HG03342 (cell line): ENCODE measurements at regions not wholly inside any gene's neighbourhood (a gene's known extent, or its start where the extent isn't known, plus 50 kb on each side); places are given as distances from the start of the nearest gene placed in this dataset.

Experiments
- ATAC-seq: cut with Tn5 transposase; IDR thresholded peaks from one replicate; pipeline ENCODE4 v1.9.1; 2021; ENCODE audit warnings: mild to moderate bottlenecking, moderate library complexity; ENCODE audit not compliant: unreplicated experiment

GRCh38 chr2:181240844-181241243, 216.3 kb upstream of the ITGA4 start:
- no peak for ATAC-seq

DNA sequence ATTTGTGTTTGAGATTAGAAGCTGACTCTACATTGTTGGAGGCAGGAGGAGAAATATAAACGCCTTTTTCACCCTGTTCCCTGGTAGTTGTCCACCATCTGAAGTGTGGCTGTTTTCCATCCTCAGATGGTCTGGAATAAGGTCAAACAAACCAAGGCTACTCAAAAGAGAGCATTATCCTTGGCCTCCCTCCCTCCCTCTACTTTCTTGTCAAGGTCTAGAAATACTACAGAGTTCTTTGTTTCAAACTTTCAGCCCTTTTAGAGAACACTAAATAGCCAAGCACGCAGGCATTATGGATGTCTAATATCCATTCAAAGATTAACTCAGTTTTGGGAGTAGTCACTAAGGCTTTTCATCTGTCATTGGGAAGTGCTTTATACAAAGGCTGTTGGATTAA, 215.8 kb upstream of the ITGA4 start:
- ATAC-seq = no peak

- peak; percentile 88 for ATAC-seq
These were observed 215.4 kb upstream of the ITGA4 start for GRCh38 chr2:181241797-181242196.

DNA sequence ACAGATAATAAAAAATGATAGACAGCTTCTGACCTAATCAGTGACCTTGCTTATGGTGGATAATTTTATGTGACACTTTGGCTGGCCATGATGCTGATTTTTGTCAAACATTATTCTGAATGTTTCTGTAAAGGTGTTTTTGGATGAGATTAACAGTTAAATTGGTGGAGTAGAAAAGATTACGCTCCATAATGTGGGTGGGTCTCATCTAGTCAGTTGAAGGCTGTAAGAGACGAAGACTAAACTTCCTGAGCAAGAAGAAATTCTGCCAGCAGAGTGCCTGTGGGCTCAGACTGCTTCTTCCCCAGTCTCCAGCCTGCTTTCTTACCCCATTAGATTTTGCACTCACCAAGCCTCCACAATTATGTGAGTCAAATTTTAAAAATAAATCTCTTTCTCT, 214.9 kb upstream of the ITGA4 start:
- no peak for ATAC-seq

DNA sequence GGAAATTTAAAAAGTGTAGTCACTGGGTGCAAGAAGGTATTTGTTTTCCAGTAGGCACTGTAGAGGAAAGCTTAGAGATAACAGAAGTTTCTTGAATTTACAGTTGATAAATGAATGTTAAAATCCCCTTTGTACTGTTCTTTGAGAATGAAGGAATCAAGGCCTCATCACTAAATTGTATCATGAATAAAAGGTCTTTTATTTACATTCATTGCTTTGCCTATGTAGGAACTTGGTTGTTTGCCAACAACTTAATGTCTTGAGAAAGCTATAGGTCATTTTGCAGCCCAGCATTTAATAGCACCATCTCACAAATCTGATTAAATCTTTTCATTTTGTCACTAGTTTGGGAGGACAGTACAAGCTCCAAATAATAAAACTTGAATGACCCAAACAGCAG, 213.9 kb upstream of the ITGA4 start:
- ATAC-seq = no peak

DNA sequence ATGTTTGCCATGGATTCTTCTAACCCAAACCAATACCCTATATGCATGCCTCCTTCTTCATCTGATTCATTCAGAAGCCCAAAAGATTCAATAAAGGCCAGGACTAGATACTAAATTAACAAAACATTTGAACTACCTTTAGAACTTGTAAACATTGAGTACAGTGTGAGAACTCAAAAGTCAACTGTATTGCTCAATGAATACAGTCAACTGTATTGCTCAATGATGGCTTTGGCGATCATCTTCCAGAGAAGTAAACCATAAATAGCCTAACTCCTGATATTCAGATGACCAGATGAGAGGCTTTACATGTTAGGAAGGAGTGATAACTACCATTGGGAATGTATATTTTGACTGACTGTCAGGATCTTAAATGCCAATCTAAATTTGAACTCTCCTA, 206.5 kb upstream of the ITGA4 start:
- ATAC-seq = no peak

DNA sequence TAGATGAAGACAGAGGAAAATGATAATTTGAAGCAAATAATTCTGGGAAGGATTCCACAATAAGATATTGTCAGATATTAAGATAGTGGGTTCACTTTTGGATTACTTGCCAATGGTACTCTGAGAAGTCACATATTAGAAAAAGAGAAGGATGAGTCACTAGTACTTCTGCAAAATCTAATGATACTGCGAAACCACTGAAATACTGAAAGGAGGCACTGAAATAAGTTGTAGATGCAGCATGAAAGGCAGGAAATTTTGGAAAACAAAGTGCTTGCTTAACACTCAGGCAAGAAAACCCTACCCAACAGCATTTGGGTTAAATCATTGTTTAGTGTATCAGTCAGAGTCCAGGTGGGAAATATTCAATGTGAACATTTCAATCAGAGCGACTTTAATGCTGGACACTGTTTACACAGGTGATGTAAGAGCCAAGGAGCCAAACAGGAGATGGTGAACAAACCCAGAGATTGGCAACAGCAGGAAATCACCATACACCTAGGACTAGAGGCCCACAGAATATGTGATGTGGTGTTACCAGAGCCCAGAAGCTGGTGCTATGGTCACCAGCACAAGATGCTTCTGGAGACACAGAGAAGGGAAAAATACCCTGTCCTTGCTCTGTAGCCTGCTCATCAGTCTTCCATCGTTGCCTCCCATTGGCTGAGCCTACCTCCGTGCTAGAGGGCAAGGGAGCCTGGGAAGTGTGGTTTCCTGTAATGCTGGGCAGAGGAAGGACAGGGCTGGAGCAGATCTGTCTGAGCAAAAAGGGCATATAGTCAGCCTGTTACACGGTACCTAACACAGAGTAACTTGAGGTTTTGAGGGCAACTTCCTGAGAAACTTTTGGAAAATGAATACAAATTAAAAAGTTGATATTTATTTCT, 204.7 kb upstream of the ITGA4 start:
- ATAC-seq = no peak

- no peak for ATAC-seq
These were observed 203.7 kb upstream of the ITGA4 start for GRCh38 chr2:181253438-181253837.

GRCh38 chr2:181255651-181256050, 201.5 kb upstream of the ITGA4 start:
- ATAC-seq = no peak

DNA sequence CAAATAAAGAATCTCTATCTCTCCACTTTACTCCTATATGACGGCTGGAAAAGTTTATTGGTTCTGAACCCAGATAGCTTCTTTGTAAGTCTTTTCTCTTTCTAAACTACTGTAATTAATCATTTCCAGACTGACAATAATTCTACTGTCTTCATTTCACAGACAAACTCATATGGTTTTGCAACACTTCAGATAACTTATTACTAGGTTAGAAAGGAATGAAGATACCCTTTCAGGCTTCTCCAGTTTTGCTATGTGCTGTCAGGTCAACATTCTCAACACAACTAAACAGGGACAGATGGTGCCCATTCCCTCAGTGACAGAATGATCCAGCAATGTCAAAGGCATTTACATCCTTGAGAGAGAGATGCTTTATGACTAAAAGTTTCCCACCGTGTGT, 198.5 kb upstream of the ITGA4 start:
- no peak for ATAC-seq

DNA sequence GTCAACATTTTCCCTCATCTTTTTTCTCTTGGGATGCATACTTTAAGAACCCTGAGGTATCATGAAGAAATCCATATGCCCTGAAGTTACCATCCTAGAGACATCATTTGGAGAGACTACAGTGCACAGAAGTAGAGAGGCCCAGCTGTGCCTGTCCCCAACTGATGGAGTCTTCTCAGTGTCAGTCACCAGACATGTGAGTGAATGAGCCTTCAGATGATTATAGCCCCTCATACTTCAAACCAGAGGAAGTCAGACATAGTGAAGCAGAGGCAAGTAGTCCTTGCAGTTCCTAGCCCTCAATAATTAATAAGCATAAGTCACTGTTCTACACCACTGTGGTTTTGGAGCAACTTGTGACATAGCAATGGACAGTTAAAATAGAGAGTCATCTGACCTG, 194.4 kb upstream of the ITGA4 start:
- ATAC-seq = no peak

- no peak for ATAC-seq
These were observed 193.2 kb upstream of the ITGA4 start for GRCh38 chr2:181264001-181264400.

DNA sequence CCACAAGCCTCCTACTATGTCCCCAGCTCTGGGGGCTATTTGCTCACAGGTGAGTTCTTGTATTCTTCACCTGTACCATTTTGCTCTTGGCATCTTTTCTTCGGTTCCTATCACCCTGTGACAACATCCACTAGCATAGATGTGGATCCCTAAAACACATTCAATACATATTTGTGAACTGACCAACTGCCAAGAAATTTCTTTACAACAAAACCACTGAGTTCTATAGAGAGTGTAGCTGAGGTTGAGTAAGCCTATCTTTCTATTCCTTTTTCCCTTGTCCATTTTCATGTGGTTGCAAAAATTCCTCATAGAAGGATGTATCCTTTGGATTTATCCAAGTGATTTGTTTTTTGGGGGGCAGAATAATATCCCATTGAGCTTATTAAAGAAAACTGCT, 192.7 kb upstream of the ITGA4 start:
- ATAC-seq = no peak

GRCh38 chr2:181266614-181267013, 190.6 kb upstream of the ITGA4 start:
- ATAC-seq = no peak

DNA sequence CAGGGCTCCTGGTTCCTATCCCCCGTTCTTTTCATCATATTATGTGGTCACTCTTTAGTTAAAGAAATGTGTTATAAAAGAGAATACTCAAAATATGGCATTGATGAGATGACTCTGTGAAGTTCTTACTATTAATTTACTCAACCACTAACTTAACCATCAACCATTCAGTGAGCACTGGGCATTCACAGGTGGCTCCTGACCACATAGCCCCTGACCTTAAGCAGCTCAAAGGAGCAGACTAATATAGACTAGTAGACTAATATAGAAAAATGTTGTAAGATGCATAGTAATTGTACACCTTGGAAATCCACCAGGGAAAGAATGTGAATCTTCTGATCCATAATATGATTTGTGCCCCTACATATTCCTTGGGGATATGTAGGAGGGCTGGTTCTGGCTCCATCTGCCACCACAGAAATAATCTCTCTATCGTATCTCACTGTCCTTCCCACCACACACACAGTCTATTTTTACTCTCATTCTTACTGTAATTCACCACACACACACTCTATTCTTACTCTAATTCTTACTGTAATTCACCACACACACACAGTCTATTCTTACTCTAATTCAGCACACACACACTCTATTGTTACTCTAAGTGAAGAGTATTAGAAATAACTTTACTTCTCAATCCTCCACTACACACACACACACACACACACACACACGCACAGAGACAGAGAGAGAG, 188.9 kb upstream of the ITGA4 start:
- peak; percentile 65 for ATAC-seq

DNA sequence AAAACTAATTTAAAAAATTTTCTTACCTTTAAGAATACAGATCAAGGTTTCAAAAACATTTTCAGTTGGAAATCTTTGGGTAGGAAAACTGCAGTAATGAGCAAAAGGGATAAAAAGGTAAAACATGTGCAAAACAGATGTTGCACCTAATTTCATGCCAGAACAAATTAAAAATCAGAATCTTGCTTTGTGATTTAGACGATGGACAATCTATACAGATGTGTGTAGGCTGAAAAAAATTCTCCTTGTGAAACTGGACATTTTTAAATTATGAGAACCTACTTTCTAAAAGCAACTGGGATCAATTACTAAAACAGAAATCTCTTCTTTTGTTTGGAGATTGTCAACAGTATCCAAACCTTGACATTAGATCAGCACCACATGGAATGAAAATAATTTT, 183.2 kb upstream of the ITGA4 start:
- ATAC-seq = no peak

DNA sequence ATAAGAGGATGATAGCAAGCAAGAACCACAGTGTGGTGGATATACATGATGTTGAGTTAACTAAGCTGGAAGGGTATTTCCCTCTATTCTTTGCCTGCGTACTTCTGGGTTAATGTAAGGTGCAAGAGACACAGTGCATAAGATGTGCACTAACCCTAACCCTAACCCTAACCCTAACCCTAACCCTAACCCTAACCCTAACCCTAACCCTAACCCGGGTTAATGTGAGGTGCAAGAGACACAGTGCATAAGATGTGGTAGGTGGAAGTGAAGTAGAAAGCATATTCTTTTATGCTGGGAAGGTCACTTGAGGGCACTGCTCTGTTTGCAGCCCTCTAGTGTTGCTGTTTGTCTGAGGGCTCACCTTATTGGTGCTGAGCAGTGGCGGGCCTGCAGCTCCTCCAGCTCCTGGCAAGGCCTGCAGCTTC, 181.5 kb upstream of the ITGA4 start:
- peak; percentile 68 for ATAC-seq

DNA sequence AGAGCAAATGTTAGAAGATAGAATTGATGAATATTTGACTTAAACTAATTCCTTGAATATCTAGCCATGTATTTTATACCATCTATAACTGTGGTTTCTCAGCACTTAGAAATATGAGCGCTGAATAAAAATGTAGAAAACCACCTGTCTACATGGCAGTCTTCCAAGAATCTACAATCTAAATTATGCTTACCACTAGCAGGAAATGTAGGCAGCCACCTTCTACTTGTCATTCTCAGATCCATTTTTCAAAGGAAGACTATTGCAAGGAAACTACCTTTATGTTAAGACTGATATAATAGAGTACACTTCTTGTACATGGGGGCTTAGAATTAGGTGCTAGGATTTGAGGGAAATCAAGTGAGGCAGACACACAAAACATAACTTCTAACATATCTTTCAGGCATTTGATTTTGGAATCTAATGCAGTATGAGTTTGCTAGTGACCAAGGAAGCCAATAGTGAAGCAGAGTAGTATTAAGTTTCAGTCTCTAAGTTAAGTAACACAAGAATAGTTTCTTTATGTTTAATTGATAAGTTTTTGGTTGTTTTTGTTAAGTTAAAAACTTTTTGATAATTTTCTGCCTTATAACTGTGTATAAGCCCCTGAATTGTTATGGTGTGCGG, 175.9 kb upstream of the ITGA4 start:
- ATAC-seq = no peak

DNA sequence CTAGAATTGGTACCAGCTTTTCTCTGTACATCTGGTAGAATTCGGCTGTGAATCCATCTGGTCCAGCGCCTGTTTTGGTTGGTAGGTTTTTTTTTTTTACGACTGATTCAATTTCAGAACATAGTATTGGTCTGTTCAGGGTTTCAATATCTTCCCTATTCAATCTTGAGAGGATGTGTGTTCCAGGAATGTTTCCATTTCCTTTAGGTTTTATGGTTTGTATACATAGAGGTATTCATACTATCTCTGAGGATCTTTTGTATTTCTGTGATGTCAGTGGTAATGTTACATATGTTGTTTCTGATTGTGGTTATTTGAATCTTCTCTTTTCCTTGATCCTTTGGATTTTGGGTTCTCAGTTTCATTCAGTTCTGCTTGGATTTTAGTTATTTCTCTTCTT, 172.1 kb upstream of the ITGA4 start:
- no peak for ATAC-seq

GRCh38 chr2:181289698-181290097, 167.5 kb upstream of the ITGA4 start:
- no peak for ATAC-seq

DNA sequence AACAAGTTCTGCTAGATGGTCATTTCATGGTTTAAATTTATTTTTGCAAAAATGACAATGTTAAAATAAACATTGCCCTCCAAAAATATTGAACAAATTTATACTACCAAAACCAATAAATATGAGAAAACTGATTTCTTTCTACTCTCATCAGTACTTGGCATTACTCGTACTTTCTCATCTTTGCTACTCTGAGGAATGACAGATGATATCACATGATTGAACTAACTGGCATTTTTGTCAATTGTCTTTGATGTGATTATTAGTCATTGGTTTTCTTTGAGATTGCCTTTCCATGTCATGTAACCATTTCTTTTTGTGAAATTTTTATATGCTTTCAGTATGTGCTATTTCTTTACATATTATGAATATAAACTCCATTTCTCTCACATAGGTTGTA, 167.0 kb upstream of the ITGA4 start:
- ATAC-seq = no peak

DNA sequence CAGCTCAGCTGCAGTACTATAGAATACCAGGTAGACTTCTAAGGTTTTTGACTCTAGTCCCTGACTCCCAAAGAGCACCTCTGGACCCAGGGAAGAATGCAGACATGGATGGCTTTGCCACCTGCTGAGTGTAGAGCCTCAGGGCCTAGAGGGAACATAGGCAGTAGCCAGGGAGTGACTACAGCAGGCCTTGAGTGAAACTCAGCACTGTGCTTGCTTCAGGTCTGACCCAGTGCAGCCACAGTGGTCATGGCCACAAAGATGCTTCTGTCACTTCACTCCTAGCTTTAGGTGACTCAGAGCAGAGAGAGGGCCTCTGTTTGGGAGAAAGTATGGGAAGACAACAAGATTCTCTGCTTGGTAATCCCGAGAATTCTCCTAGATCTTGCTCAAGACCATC, 162.2 kb upstream of the ITGA4 start:
- no peak for ATAC-seq
